Body of pancreas (tissue), 4 donors: ENCODE measurements at regions not wholly inside any gene's neighbourhood (a gene's known extent, or its start where the extent isn't known, plus 50 kb on each side); places are given as distances from the start of the nearest gene placed in this dataset.

ENCODE experiments used
- ATAC-seq: fragments of 150-250 bp; one replicate; pipeline ENCODE4 v1.9.1; 2016
- DNase-seq, 4 donors: peaks; one replicate each; pipeline ENCODE4 v3.0.0-alpha.2; 2019
- H3K27ac ChIP-seq, 4 donors: fragments of 200-600 bp; sonication (generic); 1 replicate in 3 of 4; 2 replicates in 1 of 4; pipeline versions ENCODE4 v1.5.1 to v1.6.1; 2016 to 2019; ENCODE audit warnings: mild to moderate bottlenecking in 1 of 4, mixed read lengths in 1 of 4, moderate library complexity in 1 of 4
- H3K27me3 ChIP-seq, 2 donors: fragments of 200-600 bp; sonication (generic); one replicate each; pipeline ENCODE4 v1.6.0; 2016; ENCODE audit warnings: mild to moderate bottlenecking in 1 of 2
- H3K36me3 ChIP-seq, 2 donors: fragments of 200-600 bp; sonication (generic); replicated peaks in 1 of 2; 2 replicates each; pipeline ENCODE4 v1.5.1; 2016; ENCODE audit warnings: low read depth in 2 of 2; ENCODE audit not compliant: insufficient read depth in 1 of 2
- H3K4me1 ChIP-seq: fragments of 200-600 bp; sonication (generic); one replicate; pipeline ENCODE4 v1.6.0; 2016
- H3K4me3 ChIP-seq, 2 donors: fragments of 200-600 bp; sonication (generic); 1 replicate in 1 of 2; 2 replicates in 1 of 2; pipeline ENCODE4 v1.5.1; 2016 to 2019
- H3K9me3 ChIP-seq, 3 donors: fragments of 200-600 bp; sonication (generic); 1 replicate in 2 of 3; 2 replicates in 1 of 3; pipeline ENCODE4 v1.5.1; 2016
- POLR2A ChIP-seq, 3 donors: fragments of 450-650 bp; IDR thresholded peaks; one replicate each; pipeline ENCODE4 v1.6.1; 2016; ENCODE audit warnings: antibody characterized with exemption in 3 of 3, mild to moderate bottlenecking in 2 of 3
- WGBS, 2 donors: methylation state at CpG; one replicate each; pipeline ENCODE4 v1.1.5; 2017; 5-methylcytosine and 5-hydroxymethylcytosine counted together
- intact Hi-C: fragments of 100-400 bp; cut with DNase I; formaldehyde crosslinking; loops from one replicate; pipeline ENCODE4 v1.15.1; 2023
- TF ChIP-seq, protein P1 (sequence below), 7 experiments: fragments of 450-650 bp in 4 of 7; fragments of 200-600 bp in 3 of 7; sonication (generic) in 3 of 7; IDR thresholded peaks; one replicate each; pipeline ENCODE4 v1.5.1; 2016 to 2019; ENCODE audit warnings: antibody characterized with exemption in 7 of 7

DNA sequence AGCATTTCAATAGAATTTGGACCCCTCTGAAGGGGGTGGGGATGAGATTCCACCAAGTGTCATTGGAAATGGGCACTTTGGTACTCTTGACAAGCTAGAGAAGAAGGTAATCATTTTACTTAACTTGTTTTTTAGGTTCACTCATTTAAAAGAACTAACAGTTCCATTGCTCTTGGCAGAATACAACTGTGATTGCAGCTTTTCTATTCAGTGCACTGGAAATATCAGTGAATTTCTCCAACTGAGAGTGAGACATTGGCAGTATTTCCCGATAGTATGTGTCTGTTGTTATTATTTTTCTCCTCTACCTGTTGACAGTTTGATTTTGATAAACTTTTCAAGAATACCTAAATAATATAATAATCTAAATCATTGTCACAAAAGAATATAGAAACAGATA is 1356.7 kb upstream of the NXPH2 start:
- H3K4me1 ChIP-seq = no peaks in the 10 kb centered on the region
- intact Hi-C loops = no loop called here
- 90 to 91% methylated on average over 1 of the region's 1 CpG for WGBS, 2 donors
- no peak overlapping the region for H3K27ac ChIP-seq
- H3K9me3 ChIP-seq = no peaks in the 10 kb centered on the region
- H3K4me3 ChIP-seq = no peak overlapping the region
- H3K36me3 ChIP-seq = no peaks in the 10 kb centered on the region
- TF ChIP-seq, protein P1, sequence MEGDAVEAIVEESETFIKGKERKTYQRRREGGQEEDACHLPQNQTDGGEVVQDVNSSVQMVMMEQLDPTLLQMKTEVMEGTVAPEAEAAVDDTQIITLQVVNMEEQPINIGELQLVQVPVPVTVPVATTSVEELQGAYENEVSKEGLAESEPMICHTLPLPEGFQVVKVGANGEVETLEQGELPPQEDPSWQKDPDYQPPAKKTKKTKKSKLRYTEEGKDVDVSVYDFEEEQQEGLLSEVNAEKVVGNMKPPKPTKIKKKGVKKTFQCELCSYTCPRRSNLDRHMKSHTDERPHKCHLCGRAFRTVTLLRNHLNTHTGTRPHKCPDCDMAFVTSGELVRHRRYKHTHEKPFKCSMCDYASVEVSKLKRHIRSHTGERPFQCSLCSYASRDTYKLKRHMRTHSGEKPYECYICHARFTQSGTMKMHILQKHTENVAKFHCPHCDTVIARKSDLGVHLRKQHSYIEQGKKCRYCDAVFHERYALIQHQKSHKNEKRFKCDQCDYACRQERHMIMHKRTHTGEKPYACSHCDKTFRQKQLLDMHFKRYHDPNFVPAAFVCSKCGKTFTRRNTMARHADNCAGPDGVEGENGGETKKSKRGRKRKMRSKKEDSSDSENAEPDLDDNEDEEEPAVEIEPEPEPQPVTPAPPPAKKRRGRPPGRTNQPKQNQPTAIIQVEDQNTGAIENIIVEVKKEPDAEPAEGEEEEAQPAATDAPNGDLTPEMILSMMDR (IDR thresholded peaks at IDR 0.05) = no peak
- TF ChIP-seq POLR2A (IDR thresholded peaks at IDR 0.05) = no peak
- ATAC-seq = no peak
- DNase-seq = no peak
- H3K27me3 ChIP-seq = no peaks in the 10 kb centered on the region

DNA sequence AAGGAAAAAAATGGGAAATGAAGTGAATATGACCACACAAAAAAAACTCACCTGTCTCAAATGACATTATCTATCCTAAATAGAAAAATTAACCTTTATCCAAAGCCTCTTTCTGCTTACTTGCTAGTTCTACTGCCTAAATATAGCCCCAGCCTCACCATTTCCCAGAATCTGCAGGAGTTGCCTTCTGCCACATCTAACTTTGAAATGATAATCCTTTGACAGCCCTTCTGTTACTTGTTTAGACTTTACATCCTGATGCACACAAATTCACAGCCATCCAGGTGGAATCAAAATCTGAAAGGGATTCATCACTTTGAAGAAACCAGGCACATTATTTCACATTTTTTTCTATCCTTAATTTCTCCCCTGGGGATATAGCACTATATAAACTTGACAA is 1356.2 kb upstream of the NXPH2 start:
- Histone ChIP-seq H3K4me3 (no peak overlapping the region), H3K36me3 (no peaks in the 10 kb centered on the region), H3K4me1 (no peaks in the 10 kb centered on the region), H3K27ac (no peak overlapping the region), H3K9me3 (no peaks in the 10 kb centered on the region), H3K27me3 (no peaks in the 10 kb centered on the region)
- intact Hi-C loops = no loop called here
- ATAC-seq = no peak
- TF ChIP-seq, protein P1 (IDR thresholded peaks at IDR 0.05) = no peak
- TF ChIP-seq POLR2A (IDR thresholded peaks at IDR 0.05) = no peak
- no peak for DNase-seq

DNA sequence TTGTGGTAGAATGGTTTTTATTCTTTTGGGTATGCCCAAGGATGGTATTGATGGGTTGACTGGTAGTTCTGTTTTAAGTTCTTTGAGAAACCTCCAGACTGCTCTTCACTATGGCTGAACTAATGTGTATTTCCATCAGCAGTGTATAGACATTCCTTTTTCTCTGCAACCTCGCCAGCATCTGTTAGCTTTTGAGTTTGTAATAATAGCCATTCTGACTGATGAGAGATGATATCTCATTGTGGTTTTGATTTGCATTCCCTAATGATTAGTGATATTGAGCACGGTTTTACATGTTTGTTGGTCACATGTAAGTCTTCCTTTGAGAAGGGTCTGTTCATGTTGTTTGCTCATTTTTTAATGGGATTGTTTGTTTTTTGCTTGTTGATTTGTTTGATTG is 1348.7 kb upstream of the NXPH2 start:
- WGBS, 2 donors = 70 to 84% methylated on average over 2 of the region's 2 CpGs
- TF ChIP-seq, protein P1 (IDR thresholded peaks at IDR 0.05) = no peak
- no peak for TF ChIP-seq POLR2A (IDR thresholded peaks at IDR 0.05)
- Histone ChIP-seq H3K4me1 (no peaks in the 10 kb centered on the region), H3K27ac (no peak overlapping the region), H3K9me3 (no peaks in the 10 kb centered on the region), H3K36me3 (no peaks in the 10 kb centered on the region), H3K27me3 (no peaks in the 10 kb centered on the region), H3K4me3 (no peak overlapping the region)
- ATAC-seq (no peak), DNase-seq (no peak)
- intact Hi-C loops = no loop called here

- intact Hi-C loops = no loop called here
- H3K36me3 ChIP-seq = no peaks in the 10 kb centered on the region
- no peaks in the 10 kb centered on the region for H3K9me3 ChIP-seq
- H3K27me3 ChIP-seq = no peaks in the 10 kb centered on the region
- DNase-seq (no peak), ATAC-seq (no peak)
- no peak for TF ChIP-seq POLR2A (IDR thresholded peaks at IDR 0.05)
- TF ChIP-seq, protein P1 (IDR thresholded peaks at IDR 0.05) = no peak
- WGBS, 2 donors = 73 to 83% methylated on average over 5 of the region's 5 CpGs
- H3K4me1 ChIP-seq = no peaks in the 10 kb centered on the region
- no peak overlapping the region for H3K4me3 ChIP-seq
- H3K27ac ChIP-seq = no peak overlapping the region
These were observed 1341.8 kb upstream of the NXPH2 start for GRCh38 chr2:140122001-140122400.

GRCh38 chr2:140117386-140117785 is 1337.2 kb upstream of the NXPH2 start:
- no peaks in the 10 kb centered on the region for H3K9me3 ChIP-seq
- DNase-seq (no peak), ATAC-seq (no peak)
- intact Hi-C loops = no loop called here
- WGBS, 2 donors = 27 to 39% methylated on average over 1 of the region's 1 CpG
- H3K27ac ChIP-seq = no peak overlapping the region
- H3K27me3 ChIP-seq = no peaks in the 10 kb centered on the region
- H3K36me3 ChIP-seq = no peaks in the 10 kb centered on the region
- H3K4me1 ChIP-seq = no peaks in the 10 kb centered on the region
- no peak overlapping the region for H3K4me3 ChIP-seq
- TF ChIP-seq POLR2A (IDR thresholded peaks at IDR 0.05) = no peak
- TF ChIP-seq, protein P1 (IDR thresholded peaks at IDR 0.05) = no peak
